Right cardiac atrium (tissue), 5 donors: ENCODE measurements at regions not wholly inside any gene's neighbourhood (a gene's known extent, or its start where the extent isn't known, plus 50 kb on each side); places are given as distances from the start of the nearest gene placed in this dataset.

Source experiments
- ATAC-seq, 2 donors: fragments of 200-7000 bp; cut with Tn5 transposase; one replicate each; pipeline versions ENCODE4 v1.8.0 to v1.9.1; 2020; ENCODE audit warnings: moderate library complexity in 2 of 2, mild to moderate bottlenecking in 1 of 2
- DNase-seq, 3 donors: peaks; one replicate each; pipeline ENCODE4 v3.0.0-alpha.2; 2020
- H3K27ac ChIP-seq: one replicate; pipeline ENCODE4 v1.5.1; 2013; ENCODE audit warnings: mild to moderate bottlenecking, low read length, control low read depth, moderate library complexity
- H3K27me3 ChIP-seq: one replicate; pipeline ENCODE4 v1.6.1; 2013; ENCODE audit not compliant: control insufficient read depth, insufficient read depth
- H3K4me1 ChIP-seq: one replicate; pipeline ENCODE4 v1.6.1; 2013; ENCODE audit warnings: low read length; ENCODE audit not compliant: control insufficient read depth, insufficient read depth
- H3K4me3 ChIP-seq: one replicate; pipeline ENCODE4 v1.5.1; 2013; ENCODE audit warnings: low read length, control low read depth
- H3K9me3 ChIP-seq: one replicate; pipeline ENCODE4 v1.6.1; 2013; ENCODE audit warnings: low read length; ENCODE audit not compliant: control insufficient read depth
- WGBS: extraction: QIAGEN DNeasy Blood & Tissue Kit; methylation state at CpG from one replicate; pipeline ENCODE4 v1.1.7; 2013; 5-methylcytosine and 5-hydroxymethylcytosine counted together
- intact Hi-C, 4 donors: fragments of 100-400 bp; cut with DNase I; formaldehyde crosslinking; loops; one replicate each; pipeline versions ENCODE4 v1.11.0 to v1.14.0; 2022 to 2023
- donor health status: healthy with polysubstance abuse.
- donor health status: DM: no; HTN: yes; CAD: no.
- donor health status: DM: no; HTN: no; CAD: no.
- donor health status: DM: no; HTN: yes; CAD: no; lungs with severe emphysema.
- donor health status: DM: yes; HTN: yes; CAD: no.

GRCh38 chr2:60659026-60659425 lies 97.0 kb upstream of the PAPOLG start:
- Histone ChIP-seq H3K4me3 (no peak overlapping the region), H3K4me1 (no peaks in the 10 kb centered on the region), H3K27ac (no peak overlapping the region), H3K9me3 (no peaks in the 10 kb centered on the region), H3K27me3 (no peaks in the 10 kb centered on the region)
- 63% methylated on average over 5 of the region's 5 CpGs for WGBS
- no peak for ATAC-seq
- intact Hi-C loops: no loop called here
- DNase-seq: no peak

DNA sequence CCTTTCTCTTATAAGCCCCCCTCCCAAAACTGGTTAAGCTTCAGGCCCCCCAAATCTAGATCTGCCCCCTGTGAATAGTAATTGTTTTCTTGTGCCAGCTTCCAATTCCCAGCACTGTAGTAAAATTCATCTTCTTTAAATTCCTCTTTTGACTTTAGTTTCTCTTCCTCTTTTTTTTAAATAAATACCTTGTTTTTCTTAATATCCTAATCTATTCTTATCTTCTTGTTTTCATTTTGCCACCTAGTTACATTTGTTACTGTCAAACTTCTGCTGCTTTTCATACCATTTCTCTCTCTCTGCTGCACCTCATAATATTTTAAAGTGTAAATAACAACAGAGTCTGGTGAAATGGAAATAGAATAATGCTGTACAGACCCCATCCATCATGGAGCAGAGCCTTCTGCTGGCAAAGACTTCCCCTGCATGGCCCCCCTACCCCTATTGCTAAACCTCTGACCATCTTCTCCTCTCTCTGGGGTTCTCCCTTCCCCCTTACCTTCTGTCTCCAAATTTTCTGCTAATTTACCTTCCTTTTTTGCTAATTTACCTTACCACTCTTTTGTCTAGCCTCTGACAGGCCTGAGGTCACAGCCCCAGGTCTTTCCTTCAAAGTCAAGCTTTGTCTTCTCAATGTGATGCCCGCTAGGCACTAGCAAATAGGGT lies 94.9 kb upstream of the PAPOLG start:
- Histone ChIP-seq H3K4me1 (no peaks in the 10 kb centered on the region), H3K27ac (no peak overlapping the region), H3K4me3 (no peak overlapping the region), H3K27me3 (no peaks in the 10 kb centered on the region), H3K9me3 (no peaks in the 10 kb centered on the region)
- WGBS: 91% methylated on average over 1 of the region's 1 CpG
- DNase-seq (no peak), ATAC-seq (no peak)
- intact Hi-C loops: no loop called here

- H3K4me3 ChIP-seq: no peak overlapping the region
Observed at GRCh38 chr2:60662781-60663180, 93.3 kb upstream of the PAPOLG start.

DNA sequence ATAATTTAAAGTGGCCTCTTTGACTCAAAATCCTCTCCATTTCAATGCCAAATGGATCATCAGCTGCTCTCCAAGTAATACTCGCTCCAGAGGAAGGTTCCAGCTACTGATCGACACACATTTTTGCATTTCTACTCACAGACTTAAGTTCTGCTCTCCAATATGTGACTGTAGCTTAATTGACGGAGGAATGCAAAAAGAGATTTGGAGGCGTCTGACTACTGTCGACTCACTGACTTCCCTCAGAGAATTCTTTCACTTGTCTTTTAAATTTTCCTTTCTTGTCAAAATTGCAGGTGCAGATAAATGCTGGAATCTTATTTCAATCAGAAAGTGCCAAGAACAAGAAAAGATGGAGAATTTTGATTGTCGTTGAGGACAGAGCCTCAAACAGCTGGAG lies 84.1 kb upstream of the PAPOLG start:
- ATAC-seq (no peak), DNase-seq (no peak)
- Histone ChIP-seq H3K9me3 (no peaks in the 10 kb centered on the region), H3K27me3 (no peaks in the 10 kb centered on the region), H3K4me3 (no peak overlapping the region), H3K4me1 (no peaks in the 10 kb centered on the region), H3K27ac (no peak overlapping the region)
- intact Hi-C loops: no loop called here
- 55% methylated on average over 6 of the region's 6 CpGs for WGBS

More at GRCh38 chr2:60662781-60663180, 93.3 kb upstream of the PAPOLG start:
- Histone ChIP-seq H3K9me3 (no peaks in the 10 kb centered on the region), H3K4me1 (no peaks in the 10 kb centered on the region), H3K27me3 (no peaks in the 10 kb centered on the region), H3K27ac (no peak overlapping the region)
- DNase-seq (no peak), ATAC-seq (no peak)
- intact Hi-C loops: no loop called here

DNA sequence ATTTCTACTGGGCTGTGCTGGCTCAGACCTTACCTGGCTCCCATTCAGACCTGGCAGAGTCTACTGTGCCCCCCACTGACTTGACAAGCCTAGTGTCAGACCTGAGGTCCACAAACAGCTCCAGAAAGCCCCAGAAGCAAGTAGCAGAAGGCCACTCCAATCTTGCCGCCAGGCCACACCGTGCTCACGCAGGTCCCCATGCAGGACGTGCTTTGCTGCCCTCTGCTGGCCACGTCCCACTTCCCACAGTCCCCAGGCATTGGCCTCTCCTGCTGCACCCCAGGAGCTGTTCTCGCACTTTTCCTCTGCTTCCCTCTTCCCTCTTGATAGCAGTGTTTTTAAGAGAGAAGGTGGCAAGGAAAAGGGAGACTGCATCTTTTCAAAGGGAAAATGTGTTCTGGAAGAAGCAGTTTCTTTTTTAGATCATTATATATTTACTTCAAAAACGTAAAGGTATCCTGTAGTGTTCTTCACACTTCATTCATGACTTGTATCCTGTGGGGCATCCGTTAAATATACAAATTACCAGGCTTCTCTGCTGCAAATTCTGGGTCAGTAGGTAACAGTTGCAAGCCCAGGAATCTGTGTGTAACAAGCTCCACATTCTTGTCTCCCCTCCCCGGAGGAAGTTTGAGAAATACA lies 81.4 kb upstream of the PAPOLG start:
- Histone ChIP-seq H3K4me1 (no peaks in the 10 kb centered on the region), H3K27ac (no peak overlapping the region), H3K4me3 (no peak overlapping the region), H3K27me3 (no peaks in the 10 kb centered on the region), H3K9me3 (no peaks in the 10 kb centered on the region)
- intact Hi-C loops: no loop called here
- ATAC-seq: peak; percentile 89 to 94
- peak; percentile 86 to 95 (median 93) for DNase-seq
- WGBS: 25% methylated on average over 9 of the region's 9 CpGs

DNA sequence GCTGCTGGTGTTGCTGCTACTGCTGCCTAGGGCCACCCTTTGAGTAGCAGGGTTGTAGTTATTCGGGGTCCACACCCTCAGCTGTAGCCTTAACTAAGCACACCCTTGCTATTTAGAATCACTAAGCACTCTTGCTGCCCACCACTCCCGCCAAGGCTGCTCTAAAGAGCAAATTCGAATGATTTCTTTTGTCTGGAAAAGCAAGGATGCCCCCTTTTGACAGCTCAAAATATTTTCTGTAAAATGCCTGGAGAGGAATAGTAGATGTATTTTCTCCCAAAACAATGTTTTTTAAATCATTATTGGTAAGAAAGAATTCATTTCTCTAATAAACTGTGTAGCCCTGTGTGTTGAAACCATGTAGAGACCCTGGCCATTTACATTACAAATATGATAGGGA lies 80.8 kb upstream of the PAPOLG start:
- Histone ChIP-seq H3K27me3 (no peaks in the 10 kb centered on the region), H3K4me1 (no peaks in the 10 kb centered on the region), H3K27ac (no peak overlapping the region), H3K4me3 (no peak overlapping the region), H3K9me3 (no peaks in the 10 kb centered on the region)
- no peak for DNase-seq
- intact Hi-C loops: no loop called here
- ATAC-seq: no peak
- 63% methylated on average over 3 of the region's 3 CpGs for WGBS

- no peaks in the 10 kb centered on the region for H3K9me3 ChIP-seq
- DNase-seq: peak in 1 of 3 donors; percentile 45
- no peaks in the 10 kb centered on the region for H3K27me3 ChIP-seq
- no peaks in the 10 kb centered on the region for H3K4me1 ChIP-seq
- no peak overlapping the region for H3K4me3 ChIP-seq
- no peak for ATAC-seq
- no peak overlapping the region for H3K27ac ChIP-seq
- 40% methylated on average over 4 of the region's 4 CpGs for WGBS
- intact Hi-C loops: no loop called here
Observed at GRCh38 chr2:60676706-60677330, 79.2 kb upstream of the PAPOLG start.

DNA sequence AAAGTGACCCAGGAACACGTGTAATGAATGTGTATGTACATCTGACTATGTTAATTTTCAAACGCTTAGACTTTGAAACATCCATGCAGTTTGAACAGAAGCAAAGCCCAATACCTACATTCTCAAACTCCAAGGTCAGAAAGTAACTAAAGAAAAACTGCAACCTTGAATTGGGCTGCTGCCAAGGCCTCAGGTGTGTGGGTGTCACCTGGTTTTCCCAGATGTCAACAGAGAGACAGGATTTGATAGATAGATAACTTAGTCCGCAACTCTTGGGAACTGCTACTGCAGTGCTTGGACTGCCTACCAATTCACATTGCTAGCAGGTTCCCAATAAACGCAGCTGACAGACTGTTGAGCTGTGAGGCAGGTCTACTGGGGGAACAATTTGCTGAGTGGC lies 78.7 kb upstream of the PAPOLG start:
- H3K27me3 ChIP-seq: no peaks in the 10 kb centered on the region
- WGBS: 61% methylated on average over 4 of the region's 4 CpGs
- H3K9me3 ChIP-seq: no peaks in the 10 kb centered on the region
- DNase-seq: no peak
- no peak for ATAC-seq
- no peak overlapping the region for H3K27ac ChIP-seq
- intact Hi-C loops: no loop called here
- no peak overlapping the region for H3K4me3 ChIP-seq
- no peaks in the 10 kb centered on the region for H3K4me1 ChIP-seq

- Histone ChIP-seq H3K27ac (no peak overlapping the region), H3K4me3 (no peak overlapping the region), H3K4me1 (no peaks in the 10 kb centered on the region), H3K27me3 (no peaks in the 10 kb centered on the region), H3K9me3 (no peaks in the 10 kb centered on the region)
- DNase-seq: no peak
- 73% methylated on average over 7 of the region's 7 CpGs for WGBS
- intact Hi-C loops: no loop called here
- no peak for ATAC-seq
Observed at GRCh38 chr2:60678551-60678950, 77.5 kb upstream of the PAPOLG start.

GRCh38 chr2:60679036-60679780 lies 76.9 kb upstream of the PAPOLG start:
- peak; percentile 49 to 79 (median 65) for DNase-seq
- ATAC-seq: peak; percentile 56 to 72

GRCh38 chr2:60693551-60693950 lies 62.5 kb upstream of the PAPOLG start:
- Histone ChIP-seq H3K4me1 (no peaks in the 10 kb centered on the region), H3K9me3 (no peaks in the 10 kb centered on the region), H3K27me3 (no peaks in the 10 kb centered on the region), H3K27ac (no peak overlapping the region), H3K4me3 (no peak overlapping the region)
- ATAC-seq (no peak), DNase-seq (no peak)
- 91% methylated on average over 3 of the region's 3 CpGs for WGBS
- intact Hi-C loops: no loop called here

More at GRCh38 chr2:60679036-60679780, 76.9 kb upstream of the PAPOLG start:
- H3K27me3 ChIP-seq: no peaks in the 10 kb centered on the region
- no peaks in the 10 kb centered on the region for H3K9me3 ChIP-seq
- no peaks in the 10 kb centered on the region for H3K4me1 ChIP-seq
- intact Hi-C loops: no loop called here
- H3K27ac ChIP-seq: no peak overlapping the region
- no peak overlapping the region for H3K4me3 ChIP-seq
- 57% methylated on average over 9 of the region's 9 CpGs for WGBS
